ENCODE measurements at regions not wholly inside any gene's neighbourhood (a gene's known extent, or its start where the extent isn't known, plus 50 kb on each side); places are given as distances from the start of the nearest gene placed in this dataset.
A peak's percentile ranks its signal among the peaks of the same experiment; 100 is the strongest.

DNA sequence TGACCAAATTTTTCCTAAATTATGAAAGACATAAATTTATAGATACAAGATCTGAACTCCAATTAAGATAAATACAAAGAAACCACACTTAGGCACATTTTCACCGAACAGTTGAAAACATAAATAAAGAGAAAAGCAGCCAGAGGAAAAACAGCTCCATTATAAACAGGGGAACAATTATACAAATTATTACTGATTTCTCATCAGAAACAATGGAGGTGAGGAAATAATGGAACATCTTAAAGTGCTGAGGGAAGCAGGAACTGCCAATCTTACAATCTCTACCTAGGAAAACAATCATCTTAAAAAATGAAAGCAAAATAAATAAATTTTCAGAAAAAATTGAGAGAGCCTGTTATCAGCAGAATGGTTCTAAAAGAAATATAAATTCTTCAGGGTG is 234.4 kb upstream of the PMFBP1 start:
- DNase-seq (ENCODE audit: low read depth): no peak

DNA sequence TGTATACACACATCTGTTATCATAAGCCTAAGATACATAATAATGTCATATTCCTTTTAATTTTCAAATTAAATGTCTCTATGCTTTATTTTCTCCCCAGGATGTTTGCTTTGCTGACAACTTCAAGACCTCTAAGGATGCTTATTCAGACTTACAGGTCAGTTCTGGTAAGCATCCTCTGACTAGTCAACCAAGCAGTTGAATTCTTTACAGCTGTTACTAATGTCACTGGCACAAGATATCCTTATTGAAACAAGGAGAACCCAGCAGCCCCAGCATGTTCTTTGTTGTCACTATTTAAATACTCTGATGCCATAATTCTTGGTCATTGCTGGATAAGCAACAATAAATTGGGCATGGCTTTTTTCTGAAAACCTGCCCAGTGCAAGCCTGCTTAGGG is 232.3 kb upstream of the PMFBP1 start:
- no peak for DNase-seq (ENCODE audit: low read depth)

DNA sequence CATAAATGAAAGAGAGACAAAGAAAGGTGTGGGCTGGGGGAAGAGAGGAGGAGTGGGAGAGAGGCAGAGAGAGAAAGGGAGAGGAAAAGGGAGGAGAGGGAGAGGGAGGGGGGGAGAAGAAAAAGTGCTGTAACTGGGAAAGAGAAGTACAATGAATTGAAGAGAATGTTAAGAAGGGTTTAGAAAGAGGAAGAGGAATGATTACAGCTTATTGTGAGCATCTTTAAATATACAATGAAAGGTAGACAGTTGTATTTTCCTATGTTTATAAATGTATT is 229.1 kb upstream of the PMFBP1 start:
- DNase-seq (ENCODE audit: low read depth): no peak

DNA sequence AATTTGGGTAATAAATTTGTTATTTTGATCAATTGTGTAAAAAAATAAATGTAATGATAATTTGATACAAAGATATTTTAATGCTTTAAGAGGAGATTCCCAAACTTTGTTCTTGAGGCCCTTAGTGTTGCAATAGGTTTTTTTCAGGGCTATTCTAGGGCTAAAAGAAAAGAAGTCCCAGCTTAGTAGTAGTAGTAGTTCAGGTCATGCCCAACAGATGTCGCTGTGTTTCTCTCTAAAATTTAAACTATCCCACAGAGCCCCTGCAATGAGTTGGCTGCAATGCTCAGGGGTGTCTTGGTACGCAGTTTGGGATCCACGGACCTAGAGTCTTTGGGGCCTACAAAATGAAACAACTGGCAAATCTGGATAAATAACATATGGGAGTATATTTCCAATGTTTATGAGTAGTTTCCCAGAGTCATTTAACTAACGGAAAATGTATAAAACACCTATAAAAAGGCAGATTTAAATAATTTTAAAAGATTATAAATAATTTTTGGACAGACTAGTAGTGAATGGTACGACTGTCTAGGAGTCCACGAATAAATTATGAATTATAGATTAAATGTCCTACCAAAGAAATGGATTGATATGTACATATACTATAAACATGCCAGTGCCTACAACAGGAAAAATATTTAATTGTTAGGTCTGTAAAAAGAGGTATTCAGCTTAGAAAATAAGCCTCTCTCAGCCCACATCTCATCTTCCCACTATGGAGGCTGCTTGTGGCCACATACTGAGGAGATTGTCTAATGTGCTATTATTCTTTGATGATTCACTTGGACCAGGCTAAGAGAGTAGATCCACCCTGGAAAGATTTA is 228.5 kb upstream of the PMFBP1 start:
- peak; percentile 30 for DNase-seq (ENCODE audit: low read depth)

DNA sequence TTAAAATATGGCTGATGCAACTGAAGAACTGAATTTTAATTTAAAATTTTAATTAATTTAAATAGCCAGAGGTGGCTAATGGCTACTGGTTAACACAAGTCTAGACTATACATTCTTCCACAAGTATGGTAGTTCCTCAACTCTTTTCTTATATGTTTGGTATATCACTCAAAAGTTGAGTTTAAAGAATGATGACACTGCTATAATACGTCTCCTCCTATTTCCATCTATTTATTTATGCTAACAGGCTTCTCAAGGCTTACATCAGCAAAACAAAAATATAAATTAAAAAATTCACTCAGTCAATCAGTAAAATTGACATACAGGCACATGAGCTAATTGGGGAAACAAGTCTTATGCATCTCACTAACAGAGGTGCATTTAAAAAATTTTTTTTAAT is 227.9 kb upstream of the PMFBP1 start:
- no peak for DNase-seq (ENCODE audit: low read depth)

DNA sequence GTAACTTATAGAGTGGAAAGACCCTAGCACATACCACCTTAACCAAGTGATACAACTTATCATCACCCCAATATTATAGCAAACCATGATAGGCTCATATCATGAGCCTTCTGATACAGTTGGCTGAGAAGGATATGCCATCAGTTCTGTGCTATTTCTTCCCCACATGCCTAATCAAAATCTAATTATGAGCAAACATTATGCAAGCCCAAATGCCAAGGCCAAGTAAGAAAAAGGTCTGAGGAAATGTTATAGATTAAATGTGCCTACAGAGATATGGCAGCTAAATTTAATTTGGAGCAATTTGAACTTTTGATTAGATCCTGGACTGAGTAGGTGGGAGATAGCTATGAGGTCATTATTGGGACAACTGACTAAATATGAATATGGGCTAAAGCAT is 225.9 kb upstream of the PMFBP1 start:
- DNase-seq (ENCODE audit: low read depth): no peak

DNA sequence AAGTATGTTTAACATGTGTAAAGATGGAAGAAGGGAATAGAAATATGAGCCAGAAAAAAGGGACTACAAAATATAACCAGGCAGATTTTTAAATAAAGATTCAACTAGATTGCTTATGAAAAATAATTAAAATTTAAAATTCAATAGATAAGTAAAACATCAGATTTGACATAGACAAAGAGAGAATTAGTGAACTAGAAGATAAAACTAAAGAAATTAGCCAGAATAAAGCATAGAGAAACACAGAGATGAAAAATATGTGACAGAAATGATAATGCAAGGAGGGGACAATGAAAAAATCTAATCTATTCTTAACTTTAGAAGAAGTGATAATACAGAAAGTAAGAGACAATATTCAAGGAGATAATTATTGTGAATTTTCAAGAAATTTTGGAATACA is 222.6 kb upstream of the PMFBP1 start:
- DNase-seq (ENCODE audit: low read depth): no peak

DNA sequence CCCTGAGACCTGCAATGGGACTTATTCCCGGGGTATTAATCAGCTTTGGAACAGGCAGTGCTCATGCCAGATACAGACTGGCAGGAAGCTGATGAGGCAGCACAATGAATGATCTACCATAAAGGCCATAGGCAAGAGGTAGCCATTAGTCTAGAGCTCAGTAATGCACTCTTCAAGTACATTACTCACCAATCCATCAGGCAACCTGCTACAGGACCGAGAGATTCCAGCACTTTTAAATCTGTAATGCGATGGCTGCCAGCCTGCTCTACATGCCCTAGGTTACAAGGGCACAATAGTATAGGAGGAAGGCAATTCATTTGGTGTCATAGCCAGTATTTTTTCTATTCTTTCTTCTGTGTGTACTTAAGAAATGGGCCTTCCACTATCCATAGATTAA is 217.8 kb upstream of the PMFBP1 start:
- no peak for DNase-seq (ENCODE audit: low read depth)

DNA sequence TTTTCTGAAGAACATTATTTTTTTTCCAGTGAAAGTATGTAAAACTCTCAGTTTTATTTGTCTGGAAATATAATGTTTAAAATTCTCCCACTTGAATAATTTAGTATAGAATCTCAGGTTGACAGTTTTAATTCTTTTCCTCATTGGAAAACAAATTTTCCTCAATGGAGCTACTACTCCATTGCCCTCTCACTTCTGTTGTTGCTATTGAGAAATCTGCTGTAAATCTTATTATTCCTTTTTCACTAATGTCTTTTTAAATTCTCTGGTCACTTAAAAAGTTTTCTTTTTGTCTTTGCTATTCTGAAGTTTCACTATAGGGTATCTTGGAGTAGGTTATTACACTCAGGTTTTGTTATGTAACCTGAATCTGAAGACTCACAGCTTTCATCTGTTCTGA is 216.1 kb upstream of the PMFBP1 start:
- DNase-seq (ENCODE audit: low read depth): no peak

DNA sequence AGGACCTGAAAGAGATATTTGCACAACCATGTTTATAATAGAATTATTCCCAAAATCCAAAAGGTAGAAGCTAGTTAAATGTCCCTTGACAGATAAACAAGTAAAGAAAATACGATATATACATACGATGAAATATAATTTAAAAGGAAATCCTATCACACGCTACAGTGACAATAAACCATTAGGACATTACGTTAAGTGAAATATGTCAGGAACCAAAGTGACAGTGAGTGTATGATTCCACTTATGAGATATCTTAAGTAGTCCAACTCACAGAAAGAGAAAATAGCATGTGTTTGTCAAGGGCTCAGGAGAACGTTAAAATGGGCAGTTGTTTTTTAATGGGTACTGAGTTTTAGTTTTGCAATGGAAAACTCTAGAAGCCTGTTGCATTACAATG is 212.7 kb upstream of the PMFBP1 start:
- no peak for DNase-seq (ENCODE audit: low read depth)

DNA sequence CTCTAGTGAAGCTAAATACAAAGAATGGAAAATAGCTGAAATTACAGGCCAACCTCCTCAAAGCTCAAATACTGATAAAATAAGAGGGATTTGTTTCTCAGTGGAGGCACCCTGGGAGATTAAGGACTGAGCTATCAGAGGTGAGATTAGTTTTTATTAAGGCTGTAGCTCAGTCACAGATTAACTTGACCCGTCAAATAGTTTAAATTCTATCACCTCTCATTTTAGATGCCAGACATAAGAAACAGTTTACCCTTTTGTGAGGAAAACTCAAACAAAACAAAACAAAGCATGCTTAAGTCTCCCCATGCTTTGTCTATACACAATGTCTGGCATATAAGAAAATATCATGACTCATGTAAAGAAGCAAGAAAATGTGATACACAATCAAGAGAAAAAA is 208.3 kb upstream of the PMFBP1 start:
- DNase-seq (ENCODE audit: low read depth): no peak

DNA sequence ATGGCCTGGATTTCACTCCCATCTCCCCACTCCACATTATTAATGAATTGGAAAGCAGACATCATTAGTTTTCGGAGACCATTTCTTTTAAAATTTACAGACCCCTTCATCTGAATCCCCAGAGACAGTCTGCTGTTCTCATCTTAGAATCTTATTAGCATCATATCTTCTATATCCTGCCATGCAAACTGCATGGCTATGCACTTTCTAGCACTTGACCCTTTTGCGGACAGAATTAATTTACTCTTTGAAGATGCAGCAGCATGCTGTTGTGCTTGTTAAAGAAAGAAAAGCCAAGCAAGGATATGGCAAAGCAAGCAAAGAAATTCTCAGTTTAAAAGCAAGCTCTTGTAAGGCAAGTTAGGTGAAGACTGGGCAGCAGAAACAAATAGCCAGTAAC is 201.2 kb upstream of the PMFBP1 start:
- no peak for DNase-seq (ENCODE audit: low read depth)

DNA sequence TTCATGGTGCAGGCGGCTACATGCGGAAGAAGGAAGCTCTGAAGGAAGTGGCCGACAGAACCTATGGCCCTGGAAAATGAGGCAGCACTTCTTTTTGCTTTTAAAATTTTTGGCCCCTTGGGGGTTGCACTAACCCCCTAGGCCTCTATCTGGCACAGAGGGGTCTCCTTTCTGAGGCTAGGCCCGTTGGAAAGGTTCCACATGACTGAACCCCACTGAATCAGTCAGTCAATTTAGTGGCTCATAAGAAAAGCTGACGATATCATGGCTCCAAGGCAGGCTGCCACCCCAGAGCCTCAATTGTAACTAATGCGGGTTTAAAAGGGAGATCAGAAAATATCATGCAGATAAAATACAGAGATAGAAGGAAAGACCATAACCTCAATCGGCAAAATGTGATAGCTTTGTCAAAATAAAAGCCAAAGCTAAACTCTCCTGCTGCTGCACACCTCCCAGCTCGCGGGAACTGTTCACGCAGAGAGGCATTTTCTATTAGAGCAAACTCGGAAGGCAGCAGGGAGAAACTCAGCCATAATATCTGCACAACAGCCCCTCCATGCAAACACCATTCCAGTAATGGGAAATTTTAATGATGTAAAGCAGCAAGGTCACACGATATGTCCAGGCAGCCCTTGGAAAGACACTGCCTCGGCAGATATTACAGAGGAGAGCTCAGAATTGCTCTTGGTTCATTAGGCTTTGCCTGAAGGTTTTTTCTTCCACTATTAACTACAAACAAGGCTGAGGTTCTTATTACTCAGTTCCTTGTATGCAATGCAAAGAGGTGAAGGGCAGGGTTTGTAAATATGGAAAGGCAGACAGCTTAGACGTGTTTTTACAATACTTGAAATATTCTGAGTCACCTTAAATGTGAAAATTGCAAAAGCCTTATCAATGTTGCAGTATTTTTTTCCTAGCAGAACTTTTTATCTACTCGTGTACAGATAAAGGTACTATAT is 200.4 kb upstream of the PMFBP1 start:
- no peak for DNase-seq (ENCODE audit: low read depth)

DNA sequence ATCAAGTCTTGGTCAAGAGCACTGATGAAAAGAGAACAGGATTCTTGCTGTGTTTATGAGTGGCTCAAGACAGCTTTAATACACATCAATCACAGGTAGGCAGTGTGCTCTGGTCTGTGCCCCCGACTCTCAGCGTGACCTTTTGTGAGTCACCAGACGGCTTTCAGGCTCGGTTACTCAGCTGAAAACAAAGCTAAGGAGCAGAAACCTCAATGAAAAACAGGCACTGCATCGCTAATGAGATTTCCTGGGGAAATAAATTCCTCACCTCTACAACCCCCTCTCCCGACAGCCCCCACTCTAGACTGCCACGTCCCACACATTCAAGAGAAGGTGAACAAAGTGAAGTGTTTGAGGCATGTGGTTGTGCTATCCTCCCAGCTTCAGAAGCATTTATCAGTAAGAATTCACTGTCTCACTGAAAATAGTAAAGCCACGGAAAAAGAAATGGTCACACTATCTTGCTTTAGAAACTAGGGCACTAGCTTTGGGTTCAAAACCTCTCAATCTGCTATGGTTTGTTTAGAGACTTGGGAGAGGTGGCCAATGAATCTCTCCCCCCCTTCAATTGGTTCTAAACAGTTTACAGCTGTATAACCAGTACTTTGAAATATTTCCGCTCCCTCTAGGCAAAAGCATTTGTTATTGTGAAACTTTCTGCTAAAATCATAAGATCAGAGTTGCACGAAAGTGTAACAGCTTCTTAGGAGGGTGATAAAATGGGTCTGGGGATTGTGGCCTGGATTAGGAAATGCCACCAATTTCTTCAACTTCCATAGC is 199.5 kb upstream of the PMFBP1 start:
- no peak for DNase-seq (ENCODE audit: low read depth)

DNA sequence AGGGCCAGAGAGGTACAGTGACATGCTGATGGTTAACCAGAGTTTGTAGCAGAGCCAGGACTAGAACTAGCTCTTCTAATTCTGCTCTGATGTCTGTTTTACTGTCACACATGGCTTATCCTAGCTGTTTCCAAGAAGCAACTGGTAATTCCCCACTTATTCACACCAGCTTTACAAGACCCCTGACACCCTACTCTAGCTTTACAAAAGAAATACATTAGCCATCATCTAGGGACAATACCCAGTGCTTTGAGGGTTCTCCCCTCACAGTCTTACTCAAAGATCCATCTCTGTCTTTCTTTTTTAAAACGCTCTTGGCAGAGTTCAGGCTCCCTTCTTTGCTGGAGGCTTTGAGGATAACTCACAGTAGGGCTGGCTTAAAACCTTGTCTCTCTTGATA is 197.3 kb upstream of the PMFBP1 start:
- DNase-seq (ENCODE audit: low read depth): no peak

DNA sequence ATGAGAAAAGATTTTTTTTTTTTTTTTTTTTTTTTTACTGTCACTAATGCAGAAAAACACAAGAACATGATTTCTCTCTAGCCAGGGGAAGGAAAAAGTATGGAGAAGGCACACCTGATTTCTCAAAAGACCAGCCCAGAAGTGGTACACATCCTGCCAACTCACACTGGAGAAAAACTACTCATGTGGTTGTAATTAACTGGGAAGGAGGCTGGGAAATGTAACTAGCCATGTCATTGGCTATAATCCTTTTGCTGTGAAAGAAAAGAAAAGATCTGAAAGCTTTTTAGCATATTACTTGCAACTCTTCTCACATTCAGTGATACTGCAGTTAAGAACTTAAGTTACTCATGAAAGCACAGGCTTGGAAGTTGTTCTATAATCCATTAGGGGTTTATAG is 195.9 kb upstream of the PMFBP1 start:
- DNase-seq (ENCODE audit: low read depth): no peak

DNA sequence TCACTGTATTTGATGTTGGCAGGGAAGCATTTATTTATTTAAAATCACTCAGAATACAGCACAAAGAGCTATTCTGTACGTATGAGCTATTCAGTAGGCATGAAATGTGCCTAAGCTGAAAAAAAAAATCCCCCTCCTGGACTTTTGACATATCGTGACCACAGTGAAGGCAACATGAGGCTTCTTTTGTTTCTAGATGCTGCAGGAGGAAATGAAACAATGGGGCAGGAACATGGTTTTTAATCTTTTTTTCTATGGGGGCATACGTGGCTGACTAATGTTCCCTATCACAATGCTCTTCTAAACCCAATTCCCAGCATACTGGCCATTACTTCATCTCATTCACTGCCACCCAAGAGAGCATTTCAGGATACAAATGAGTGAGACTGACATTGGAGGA is 191.0 kb upstream of the PMFBP1 start:
- DNase-seq (ENCODE audit: low read depth): no peak

DNA sequence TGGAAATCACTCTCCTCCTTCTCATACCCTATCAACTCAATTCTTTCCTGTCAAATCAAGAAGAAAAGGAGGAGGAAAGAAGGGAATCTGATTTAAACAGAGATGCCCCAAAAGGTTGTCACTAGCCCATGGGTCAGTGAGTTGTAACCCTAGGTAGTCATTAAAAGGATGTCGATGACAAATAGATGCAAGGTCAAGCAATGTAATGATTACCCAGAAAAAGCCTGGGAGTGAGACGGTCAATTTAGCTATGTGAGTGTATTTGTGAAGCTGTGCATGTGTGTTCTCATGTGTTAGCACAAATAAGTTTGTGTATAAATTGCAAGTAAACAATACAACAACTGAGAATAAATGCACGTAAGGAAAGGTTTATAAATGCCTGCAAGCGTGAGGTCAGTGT is 190.5 kb upstream of the PMFBP1 start:
- no peak for DNase-seq (ENCODE audit: low read depth)

DNA sequence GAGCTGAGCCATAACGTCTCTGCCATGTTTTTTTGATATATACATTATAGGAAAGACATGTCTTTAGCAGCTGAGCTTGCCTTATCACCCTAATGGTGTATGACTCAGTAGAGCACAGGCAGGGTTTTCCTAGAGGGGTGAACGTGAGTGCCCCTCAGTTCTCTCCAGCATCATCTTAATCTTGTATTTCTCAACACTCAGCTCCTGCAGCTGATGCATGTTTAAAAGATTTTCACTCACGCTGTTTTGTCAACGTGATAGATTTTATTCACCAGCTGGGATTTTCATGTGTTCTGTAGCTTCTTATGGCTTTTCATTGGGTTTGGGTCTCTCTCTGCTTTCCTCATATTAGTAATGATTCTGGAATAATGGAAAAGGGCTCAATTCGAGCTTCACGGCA is 186.0 kb upstream of the PMFBP1 start:
- DNase-seq (ENCODE audit: low read depth): no peak

DNA sequence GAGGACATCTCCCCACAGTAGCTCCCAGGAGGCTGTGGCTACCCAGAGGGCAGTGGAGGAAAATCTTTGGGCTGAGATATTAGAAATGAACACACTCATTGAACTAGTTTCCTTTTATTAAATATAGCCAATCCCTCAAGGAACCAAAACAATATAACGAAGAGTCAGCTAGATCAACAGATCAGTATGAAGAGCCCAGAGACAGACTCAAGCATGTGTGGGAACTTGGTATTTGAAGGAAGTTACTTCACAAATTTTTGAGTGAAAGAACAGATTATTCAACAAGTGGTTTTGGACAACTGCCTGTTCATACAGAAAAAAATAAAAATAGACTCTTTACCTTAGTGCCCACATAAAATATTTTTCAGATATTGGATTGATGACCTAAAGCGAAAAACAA is 183.6 kb upstream of the PMFBP1 start:
- peak; percentile 38 for DNase-seq (ENCODE audit: low read depth)

DNA sequence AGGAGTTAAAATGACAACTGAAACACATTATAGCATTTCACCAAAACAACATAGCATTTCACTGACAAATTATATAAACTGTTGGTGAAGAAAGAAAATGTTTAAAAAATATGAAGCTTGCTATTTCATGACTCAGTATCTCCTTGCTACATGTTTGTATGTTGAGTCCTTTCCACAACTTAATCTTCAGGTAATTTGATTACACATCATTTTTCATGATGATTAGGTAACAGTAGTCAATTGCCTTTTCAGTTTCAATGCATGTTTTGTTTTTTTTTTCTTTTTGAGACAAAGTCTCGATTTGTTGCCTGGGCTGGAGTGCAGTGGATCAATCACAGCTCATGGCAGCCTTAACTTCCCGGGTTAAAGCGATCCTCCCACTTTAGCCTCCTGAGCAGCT is 177.8 kb upstream of the PMFBP1 start:
- DNase-seq (ENCODE audit: low read depth): no peak

DNA sequence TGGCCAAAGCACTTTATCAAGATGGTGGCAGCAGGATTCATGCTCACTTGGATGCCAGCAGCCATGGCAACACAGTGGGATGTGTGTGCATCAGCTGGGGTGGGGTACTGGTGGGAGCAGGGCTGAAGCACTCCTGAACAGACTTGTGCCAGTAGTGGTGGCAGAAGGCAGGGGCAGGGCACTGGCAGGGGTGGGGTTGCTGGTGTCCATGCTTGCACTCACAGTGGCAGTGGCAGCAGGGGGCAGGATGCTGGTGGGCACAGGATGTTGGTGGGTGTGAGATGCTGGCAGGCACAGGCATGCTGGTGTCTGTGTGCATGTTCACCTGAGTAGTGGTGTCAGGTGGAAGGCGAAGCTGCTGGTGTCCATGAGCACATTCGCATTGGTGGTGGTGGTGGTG is 161.0 kb upstream of the PMFBP1 start:
- DNase-seq (ENCODE audit: low read depth): no peak

DNA sequence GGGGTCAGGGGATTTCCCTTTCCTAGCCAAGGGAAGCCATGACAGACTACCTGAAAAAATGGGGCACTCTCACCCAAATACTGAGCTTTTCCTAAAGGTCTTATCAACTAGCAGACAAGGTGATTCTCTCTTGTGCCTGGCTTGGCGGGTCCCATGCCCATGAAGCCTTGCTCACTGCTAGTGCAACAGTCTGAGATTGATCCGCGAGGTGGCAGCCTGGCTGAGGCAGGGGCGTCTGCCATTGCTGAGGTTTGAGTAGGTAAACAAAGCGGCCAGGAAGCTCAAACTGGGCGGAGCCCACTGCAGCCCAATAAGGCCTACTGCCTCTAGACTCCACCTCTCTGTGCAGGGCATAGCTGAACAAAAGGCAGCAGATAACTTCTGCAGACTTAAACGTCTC is 152.6 kb upstream of the PMFBP1 start:
- DNase-seq (ENCODE audit: low read depth): no peak

Measured in stromal cell of bone marrow (primary cell).